ENCODE measurements at regions not wholly inside any gene's neighbourhood (a gene's known extent, or its start where the extent isn't known, plus 50 kb on each side); places are given as distances from the start of the nearest gene placed in this dataset.
"Not testable (repeated sequence)": the region's sequence is repeated elsewhere in the genome, so short reads cannot be mapped to it uniquely, and the experiment has no call there.

DNA sequence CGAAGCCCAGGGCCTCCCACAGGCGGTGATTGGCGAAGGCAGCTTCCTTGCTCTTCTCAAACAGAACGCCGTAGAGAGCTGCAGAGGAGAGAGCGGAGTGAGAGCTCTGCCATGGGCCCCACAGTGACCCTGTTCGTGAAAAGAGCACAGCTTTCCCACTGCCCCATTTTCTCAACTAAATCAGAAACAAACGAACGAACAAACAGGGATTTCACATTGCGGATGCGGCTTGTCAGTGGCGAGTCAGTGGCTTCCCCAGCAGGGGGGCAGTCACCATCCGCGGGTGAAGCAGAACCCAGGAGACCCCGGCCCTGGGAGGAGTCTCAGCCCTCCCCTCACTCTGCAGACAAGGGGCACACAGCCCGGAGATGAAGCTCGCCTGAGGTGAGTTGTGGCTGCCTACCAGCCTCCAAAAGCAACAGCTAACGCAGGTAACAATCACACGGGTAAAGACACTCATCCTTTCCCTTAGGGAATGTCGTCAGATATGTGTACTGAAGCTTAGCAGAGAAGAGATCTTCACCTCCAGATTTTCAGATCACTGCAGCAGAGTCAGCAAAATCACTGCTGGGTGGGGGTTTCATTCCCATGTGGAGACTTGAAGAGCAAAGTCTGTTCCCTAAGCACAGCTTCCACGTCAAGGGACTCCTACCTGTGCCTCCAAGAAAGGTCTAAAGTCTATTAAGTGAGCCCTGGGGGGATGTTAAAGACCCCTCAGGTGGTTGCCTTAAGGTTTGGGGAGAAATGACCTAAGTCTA lies 51.2 kb upstream of the GPR31 start:
- no peak for DNase-seq

DNA sequence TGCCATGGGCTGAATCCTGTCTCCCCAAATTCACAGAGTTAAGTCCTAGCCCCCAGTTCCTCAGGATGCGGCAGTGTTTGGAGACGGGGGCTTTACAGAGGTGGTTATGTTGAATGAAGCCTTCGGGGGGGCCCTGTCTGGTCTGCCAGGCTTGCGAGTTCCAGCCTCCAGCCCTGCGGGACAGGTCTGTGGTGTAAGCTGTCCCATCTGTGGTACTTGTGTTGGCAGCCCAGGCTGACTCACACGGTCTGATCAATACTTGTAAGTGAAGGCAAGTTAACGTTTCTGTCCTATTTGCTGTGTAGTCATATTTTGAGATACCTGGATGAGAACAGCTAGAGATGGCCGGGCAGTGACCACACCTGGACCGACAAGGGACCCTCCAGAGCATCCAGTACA lies 51.8 kb upstream of the GPR31 start:
- DNase-seq, result no peak

DNA sequence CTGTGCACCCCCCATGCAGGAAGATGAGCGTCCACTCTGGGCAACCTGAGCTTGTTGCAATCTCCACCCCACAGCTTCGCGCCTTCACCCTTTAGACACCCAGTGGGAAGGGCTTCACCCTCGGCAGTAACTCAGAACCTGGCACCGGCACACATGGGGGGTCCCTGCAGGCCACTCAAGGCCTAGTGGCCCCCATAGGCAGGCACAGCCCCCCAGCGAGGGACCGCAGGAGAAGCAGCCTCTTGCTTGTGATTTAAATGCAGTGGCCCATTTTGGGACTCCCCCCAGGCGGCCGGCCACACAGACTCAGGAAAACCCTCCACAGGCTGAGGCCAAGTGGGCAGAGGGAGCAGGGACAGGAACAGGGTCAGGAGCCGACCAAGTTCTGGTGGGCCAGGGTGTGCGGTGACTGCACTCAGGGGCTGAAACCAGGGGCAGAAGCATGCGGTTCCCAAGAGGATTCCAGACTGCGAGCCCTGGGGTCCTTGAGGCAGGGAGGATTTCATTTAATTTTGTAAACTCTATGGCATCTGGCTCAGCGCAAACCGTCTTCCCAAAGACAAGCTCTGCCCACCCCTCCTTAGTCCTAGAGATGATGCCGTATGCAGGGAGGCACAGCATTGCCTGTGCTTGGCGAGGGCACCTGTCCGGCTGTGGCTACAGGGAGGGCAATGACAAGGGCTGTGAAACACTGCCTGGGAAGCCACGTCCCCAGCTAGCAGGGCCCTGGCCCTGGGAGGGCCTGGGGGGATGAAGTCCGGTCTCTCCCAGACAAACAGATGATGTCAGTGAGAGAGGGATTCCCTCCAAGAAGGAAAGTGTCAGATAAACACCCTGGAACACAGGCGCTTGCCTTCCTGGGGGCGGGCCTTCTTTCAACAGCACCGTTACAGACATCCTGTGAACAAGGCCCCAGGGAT lies 52.9 kb upstream of the GPR31 start:
- no peak for DNase-seq

DNA sequence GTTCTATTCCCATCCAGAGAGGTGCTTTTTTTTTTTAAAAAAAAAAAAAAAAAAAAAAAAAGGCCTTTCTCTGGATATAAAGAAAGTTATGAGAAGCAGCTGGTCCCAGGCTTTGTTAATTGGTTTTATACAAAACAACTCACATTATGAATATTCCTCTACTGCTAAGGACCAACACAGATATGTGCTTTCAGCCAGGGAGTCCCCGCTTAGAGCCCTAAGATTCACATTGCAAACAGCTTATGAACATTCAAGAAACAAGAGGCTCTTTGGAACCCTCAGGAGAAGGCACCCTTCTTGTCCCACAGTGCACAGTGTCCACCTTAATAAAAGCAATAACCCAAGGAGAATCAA lies 53.5 kb upstream of the GPR31 start:
- no peak for DNase-seq

DNA sequence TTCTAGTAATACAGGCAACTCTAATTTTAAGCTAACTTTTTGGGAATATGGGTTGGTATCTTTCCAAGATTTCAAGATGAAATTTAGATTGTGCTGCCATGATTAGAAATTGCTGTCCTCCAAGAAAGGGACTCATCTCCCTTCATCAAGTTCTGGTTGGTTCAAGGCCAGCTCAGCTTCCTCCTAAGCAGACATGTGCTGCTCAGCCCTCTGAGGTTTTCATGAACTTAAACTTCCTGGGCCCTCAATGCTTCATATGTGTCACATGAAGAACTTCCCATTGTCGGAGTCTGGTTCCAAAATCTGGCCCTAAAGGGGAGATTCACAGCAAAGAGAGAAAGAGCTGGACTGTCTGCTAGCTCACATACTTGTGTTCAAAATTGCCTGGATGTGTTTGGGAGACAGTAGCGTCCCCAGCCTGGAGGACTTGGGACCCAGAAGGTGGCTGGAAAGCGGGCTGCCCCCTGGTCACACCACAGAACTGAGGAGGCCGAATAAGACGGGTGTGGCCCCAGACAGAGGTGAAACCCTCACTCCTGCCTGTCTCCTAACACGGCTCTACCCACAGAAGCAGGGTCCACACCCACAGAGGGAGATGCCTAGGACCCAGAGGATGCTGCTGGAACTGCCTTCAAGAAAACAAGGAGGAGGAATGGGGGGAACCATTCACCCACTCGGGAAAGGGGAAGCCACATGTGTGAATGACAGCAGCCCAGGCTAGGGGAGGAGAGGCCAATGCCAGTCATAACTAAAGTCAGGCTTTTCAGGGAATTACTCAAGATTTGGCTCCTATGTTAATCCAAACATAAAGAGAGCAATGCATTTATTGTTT lies 54.3 kb upstream of the GPR31 start:
- no peak for DNase-seq

DNA sequence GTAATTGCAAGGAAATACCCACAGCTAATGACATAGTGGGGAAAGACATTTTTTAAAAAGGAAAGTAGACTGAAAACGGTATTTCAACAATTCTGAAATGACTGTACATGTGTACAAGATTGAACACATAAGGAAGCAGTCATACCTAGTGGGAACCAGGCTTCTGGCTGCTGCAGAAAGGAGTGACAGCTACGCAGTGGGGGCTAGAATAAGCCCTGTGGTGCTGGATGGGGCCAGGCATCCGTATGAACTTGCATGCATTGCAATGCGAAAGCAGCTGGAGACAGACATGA lies 54.9 kb upstream of the GPR31 start:
- DNase-seq, result no peak

DNA sequence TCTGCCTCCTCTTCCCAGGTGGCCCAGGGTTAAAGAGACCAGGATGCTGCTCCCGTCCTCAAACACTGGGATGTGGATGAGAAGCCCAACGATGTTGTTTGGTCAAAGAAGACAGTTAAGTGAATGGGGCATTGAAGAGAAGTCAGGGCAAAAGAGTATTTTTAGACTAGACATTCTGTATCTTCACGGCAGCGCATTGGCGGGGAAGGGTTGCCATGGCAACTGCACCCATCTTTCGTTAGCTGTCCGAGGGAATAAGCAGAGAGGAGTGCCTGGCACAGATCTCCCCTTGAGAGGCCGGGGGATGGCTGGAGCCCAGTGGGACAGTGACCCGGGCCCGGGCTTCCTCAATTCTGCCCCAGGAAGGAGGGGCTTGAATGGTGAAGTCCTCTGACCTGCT lies 56.4 kb upstream of the GPR31 start:
- no peak for DNase-seq

DNA sequence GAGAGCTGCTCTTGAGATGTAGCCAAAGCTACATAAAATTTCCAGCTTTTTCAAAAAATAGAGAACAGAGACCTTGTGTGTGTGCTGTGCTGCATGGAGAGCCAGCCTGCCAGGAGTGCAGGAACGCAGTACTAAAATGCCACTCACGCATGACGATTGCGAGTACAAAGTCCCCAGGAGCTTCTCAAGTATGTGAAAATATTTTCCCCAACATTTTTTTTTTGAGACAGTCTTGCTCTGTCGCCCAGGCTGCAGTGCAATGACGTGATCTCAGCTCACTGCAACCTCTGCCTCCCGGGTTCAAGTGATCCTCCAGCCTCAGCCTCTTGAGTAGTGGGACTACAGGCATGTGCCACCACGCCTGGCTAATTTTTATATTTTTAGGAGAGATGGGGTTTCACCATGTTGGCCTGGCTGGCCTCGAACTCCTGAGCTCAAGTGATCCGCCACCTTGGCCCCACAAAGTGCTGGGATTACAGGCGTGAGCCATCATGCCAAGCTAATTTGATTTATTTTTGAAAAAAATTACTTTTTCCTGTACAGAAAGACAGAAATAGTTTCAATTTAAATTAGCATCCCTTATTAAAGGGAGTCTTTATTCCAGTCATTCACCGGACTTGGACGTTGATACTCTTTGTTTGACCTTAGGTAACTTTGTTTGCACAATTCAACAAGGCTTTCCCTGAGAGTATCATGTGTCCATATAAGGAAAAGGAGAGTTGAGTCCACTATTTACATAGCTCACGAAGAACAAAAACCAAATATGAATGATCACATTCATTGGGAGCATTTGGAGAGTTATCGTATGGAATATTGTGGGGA lies 57.9 kb upstream of the GPR31 start:
- DNase-seq, result not testable (repeated sequence)

DNA sequence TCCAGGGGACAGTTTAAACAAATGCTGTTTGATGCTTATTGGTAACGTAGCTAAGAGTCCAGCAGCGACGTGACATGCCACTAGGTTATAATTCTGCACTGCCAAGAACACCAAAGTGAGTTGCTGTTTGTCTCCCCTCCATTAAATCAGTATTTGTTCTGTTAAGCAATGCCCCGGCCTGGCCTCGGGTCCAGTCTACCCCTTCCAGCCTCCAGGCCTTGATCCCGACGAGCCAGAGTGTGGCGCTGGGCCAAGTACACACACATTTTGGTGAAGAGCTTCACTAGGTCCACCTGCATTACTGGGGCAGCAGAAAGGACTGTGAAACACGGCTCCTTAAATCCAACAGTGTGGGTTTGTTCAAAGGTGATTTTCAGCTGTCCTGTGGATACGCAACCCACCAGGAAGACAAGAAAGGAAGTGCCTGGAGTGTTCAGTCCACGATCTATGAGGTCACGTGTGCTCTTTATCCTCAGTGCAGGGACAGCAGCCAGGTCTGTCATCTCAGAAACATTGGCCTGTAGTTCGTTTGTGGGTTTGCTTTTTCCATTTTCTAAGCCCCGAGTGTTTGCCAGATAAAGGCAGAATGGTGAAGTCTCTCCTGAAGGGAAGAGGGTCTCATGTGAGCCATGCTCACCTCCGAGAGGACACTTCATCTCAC lies 58.7 kb upstream of the GPR31 start:
- DNase-seq, result not testable (repeated sequence)

DNA sequence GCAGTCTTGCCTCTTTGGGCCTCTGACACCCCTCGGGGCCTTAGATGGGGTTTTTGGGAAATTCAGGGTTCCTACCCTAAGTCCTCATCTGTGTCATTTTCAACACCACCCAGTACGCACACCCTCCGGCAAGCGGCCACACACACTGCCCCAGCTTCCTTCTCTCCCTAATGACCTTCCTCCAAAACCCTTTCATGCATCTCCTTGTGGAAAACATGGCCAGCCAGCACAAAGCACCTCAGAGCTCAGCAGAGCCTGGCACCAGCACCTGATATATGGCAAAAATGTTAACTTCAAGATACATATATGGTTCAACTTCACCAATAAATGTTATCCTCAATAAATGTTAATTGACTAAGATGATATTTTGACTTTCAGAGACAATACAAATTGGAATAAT lies 59.3 kb upstream of the GPR31 start:
- DNase-seq, result not testable (repeated sequence)

DNA sequence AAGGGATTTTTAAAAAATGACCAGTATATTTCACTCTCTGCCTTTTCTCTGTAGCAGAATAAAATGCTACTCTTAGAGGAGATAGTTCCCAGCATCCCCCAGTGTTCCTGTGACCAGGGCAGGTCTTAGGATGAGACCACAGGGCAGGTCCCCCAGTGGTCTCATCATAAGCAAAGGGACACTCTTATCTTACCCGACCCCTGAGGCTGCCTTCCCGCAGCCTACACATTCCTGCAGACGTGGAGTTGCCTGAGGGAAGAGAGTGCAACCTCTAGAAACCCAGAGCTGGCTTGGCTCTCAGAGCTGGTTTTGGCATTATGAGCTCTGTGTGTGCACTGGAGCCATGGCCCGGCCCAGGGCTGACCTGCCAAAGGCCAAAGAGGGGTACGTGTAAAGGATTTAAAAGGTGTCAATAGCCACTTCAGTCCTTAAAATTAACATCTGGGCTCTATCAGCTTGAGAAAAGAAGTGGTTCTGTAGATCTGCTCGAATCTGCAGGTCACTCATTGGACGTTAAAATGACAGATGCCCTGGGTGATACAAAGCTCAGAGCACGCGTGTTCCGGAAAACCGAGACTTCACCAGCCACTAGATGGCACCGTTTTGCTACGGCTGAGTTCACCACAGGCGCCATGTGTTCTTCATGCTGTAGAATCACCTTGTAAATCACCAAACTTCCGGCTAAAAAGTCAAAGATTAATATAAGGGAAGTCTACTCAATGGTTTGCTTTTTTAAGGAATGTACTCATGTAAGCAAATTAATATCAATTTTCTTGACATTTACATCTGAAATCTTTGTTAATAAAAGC lies 60.4 kb upstream of the GPR31 start:
- DNase-seq, result peak; percentile 33

DNA sequence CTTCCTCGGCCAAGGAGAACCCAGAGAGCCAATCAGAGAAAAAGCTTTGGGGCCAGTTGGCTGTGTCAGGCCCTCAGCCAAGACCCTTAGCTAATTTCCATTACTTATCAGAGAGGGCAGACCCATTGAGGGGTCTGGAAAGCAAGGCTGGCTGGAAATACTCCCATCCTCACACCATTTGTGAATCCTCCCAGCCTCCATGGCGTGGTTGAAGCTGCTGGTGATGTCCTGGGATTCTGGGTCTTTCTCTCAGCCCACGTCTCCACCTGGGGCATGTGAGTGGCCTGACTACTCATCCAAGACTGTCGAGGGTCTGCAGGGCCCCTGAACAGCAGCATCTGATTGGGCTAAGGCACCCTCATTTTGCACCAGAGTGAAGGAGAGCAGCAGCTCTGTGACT lies 61.3 kb upstream of the GPR31 start:
- DNase-seq, result not testable (repeated sequence)

DNA sequence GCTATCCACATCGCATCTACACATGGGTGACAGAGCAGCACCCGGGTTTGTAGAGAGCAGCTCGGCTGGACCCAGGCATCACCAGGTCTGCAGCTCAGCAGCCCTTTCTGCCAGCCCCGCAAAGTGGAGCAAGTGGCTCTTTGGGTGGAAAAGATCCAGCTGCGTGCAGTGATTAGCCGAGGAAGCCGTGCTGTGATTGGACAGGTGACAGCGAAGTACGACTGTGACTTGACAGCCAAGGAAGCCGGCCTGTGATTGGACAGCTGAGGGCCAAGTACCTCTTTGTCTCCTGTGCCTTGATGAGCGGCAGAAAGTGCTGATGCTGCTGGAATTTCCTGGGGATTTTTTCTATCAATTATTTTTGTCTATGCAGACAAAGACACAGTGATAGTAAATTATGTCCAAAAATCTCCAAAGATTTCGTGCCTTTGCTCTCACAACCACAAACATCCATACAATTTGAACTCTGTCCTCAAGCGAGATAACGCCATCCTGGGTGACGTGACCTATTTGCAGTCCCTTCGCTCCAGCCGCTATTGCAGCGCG lies 62.3 kb upstream of the GPR31 start:
- no peak for DNase-seq

DNA sequence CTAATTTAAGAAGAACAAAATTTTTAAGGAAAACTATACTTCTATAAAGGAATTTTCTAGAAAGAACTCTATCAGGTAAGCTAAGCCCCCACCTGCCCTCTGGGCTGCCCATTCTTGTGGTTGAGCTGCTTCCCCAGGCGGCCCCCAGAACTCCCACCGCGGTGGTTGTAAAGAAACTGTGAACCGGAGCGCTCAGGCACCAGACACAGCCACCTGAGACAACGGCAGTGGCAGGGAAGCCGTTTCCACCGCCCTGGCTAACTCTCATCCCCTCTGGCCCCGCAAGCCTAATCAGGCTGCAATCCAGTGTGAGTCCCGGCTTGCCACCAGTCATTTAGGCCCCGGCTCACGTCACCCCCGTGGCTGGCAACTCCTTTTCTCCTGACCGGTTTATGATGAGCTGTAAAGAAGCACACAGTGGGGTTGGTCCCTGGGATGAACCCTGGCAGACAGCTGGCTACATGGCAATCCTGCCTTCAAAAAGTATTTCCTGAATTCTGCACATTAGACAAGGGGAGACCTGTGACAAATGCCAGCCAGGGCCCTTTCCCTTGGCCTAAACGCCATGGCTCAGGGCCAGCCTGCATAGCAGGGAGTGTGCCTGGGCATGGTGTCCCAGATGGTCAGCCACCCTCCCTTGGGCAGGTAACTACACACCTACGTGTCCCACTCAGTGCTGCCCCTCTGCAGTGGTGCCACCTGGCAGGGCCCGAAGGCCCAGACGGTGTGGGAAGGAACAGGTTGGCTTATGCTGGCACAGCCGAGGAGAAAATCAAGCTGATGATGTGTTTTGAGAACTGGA lies 63.8 kb upstream of the GPR31 start:
- DNase-seq, result no peak

DNA sequence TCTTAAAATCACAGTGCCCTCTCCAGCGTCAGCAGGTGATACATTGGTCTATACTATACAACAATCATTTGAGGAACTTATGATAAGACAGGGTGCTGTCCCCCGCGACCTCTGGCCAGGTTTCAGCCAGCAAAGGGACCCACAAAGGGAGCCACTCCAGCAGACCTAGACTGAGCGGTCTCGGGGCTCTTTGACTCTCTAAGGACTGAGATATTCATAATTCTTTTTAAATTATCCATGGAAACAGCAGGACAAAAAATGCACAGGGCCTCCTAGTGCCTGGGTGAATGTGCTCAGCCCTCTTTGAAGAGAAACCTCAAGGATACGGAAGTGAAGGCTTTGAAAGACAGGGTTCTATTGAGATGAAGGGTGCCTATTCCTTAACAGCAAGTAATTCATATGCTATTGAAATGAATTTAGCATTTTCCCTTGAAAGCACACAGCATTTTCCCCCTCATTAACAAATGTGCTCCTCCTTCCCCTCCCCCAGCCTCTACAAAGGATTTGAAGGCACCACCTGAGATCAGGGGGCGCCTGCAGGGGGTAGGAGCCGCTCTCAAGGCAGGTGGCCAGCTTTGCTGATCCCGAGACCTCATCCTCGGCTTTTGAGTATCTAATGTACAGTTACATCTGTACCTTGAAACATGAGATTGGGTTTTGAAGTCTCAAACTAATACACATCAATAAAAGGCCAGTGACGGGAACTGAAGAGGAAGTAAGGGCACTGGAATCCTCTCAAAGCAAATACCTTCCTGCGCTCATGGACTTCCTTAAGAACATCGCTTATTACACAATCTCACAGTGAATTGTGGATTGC lies 65.3 kb upstream of the UNC93A start:
- DNase-seq, result not testable (repeated sequence)

DNA sequence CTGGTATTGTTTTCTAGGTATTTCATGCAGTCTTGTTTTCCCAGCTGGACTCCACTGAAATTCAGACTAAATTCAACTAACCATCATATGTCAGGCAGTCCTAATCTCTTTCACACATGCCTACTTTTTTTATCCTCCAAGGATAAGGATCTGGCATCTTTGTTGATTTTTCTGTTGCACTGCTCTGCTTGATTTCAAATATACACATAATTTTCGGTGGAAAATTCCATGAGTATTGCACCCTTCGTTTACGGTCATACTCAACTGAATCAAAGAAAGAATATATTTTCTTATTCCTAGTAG lies 64.8 kb upstream of the UNC93A start:
- DNase-seq, result no peak

DNA sequence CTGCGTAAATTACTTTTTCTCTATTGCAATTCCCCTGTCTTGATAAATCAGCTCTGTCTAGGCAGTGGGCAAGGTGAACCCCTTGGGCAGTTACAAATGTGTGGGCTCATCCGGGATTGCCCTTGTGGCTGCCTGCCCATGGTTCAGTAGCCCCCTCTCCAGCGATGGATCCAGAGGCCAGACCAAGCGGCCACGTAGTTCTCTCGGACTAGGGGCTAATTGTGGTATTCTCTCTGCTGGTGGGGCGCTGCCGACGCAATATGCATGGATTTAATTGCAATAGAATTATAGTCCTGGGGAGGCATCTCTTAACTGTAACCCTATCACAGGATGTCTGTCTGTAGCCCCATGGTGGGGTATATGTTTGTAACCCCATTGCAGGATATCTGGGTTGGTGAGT lies 64.3 kb upstream of the UNC93A start:
- no peak for DNase-seq

DNA sequence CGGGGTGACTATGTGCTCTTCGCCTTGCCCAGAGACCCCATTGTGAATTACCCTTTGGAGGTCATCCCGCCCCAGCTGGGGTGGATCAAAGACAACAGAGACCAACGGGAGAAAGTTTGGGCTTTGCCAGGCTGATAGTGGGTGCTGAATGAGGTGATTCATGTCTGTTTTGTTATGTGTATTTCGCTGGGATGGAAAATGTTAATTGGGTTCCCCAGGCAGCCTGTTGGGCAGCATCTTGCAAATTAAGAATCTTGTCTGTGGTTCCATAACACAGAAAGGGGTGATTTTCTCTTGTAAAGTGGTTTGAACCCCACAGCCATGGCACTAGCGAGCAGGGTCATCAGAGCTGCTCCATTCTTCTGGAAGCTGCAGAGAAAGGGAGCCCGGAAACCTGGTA lies 63.1 kb upstream of the UNC93A start:
- DNase-seq, result no peak

DNA sequence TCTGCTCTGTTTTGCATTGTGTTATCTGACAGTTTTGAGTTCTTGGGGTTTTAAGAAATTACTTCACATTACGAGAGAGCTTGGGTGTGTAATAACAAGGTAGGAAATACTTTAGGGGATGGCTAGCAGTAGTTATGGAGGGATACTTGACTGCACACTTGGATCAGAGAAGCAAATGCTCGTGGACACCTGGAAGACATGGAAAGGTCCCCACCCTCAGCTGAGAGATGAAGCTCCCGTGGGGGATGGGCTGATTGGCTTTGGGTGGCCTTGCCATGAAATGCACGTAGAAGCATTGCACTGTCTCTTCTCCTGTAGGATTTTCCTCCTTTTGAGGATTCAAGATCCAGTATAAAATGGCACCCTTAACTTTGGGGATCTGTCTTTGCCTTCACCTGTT lies 61.5 kb upstream of the UNC93A start:
- no peak for DNase-seq

Data from NCI-H774 (cell line).